Epidermal melanocyte (primary cell): ENCODE measurements at regions not wholly inside any gene's neighbourhood (a gene's known extent, or its start where the extent isn't known, plus 50 kb on each side); places are given as distances from the start of the nearest gene placed in this dataset.

Experiments used
- DNase-seq: peaks from one replicate; pipeline ENCODE4 v3.0.0; 2011; ENCODE audit warnings: low spot score; ENCODE audit not compliant: insufficient read length

- DNase-seq, result no peak
Observed at GRCh38 chr6:3643921-3644738, 107.4 kb downstream of the PXDC1 start.

GRCh38 chr6:3640868-3641267, 110.6 kb downstream of the PXDC1 start:
- DNase-seq, result no peak

DNA sequence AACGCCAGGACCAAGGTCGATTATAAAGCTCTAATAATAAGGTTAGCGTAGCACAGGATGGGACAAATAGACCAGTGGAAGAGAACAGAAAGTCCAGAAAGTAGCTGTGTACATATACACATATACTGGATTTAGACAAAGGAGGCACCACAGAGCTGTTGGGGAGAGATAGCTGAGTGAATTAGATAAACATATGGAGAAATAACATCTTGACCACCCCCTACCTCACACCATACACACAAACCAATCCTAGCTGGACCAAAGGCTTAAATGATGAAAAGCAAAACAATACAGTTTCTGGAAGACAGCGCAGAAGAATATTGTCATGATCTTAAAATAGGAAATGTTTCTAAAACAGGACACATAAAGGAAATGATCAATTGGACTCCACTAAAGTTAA, 112.9 kb downstream of the PXDC1 start:
- no peak for DNase-seq

DNA sequence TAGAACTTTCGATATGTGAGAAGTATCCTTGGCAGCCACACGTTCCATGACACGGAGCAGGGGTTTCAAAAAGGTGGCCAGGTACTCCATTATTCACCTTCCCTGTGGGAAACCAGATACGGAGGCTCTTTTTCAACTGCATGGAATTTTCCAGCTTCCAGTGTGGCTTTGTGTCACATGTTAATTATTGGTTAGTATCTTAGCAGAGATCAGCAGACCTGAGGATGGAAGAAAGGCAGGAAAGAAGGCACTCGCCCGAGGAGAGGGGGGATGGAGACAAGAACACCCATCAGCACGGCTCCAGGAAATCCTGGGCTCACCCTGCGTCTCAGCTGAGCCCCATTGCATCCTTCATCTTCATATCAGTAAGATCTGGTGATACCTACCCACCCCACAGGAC, 115.5 kb downstream of the PXDC1 start:
- DNase-seq, result no peak

- no peak for DNase-seq
Observed at GRCh38 chr6:3635482-3635881, 116.0 kb downstream of the PXDC1 start.

DNA sequence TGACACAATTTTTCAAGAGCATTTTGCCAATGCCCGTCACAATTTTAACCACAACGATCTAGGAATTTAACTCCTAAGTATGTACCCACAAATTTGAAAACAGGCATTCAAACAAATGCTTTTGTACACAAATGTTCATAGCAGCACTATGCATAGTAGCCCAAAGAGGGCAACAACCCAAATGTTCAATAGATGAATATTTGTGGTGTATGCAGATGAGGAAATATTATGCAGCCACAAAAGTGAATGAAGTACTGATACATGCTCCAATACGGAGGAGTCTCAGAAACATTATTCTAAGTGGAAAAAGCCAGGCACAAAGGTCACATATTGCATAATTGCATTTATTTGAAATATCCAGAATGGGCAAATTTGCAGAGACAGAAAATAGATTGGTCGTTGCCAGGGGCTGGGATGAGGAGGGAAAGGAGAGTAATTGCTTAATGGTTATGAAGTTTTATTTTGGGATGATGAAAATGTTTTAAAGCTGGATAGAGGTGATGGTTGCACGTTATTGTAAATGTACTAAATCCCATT, 117.2 kb downstream of the PXDC1 start:
- no peak for DNase-seq

DNA sequence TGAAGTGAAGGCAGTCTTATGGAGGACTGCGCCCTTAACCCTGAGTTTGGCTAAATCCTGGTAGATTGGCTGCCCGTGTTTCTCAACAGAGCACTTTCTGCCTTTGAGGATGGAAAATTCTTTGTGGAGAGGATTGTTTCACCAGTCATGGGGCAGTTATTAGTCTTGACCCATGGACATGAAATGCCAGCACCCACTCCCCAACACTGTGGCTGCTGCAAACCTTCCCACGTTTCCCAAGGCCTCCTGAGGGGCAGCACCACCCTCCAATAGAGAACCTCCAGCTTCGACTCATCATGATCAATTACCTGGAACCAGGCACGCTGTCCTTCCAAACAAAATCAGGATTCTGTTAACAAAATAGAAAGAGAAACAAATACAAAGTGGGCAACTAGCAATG, 117.8 kb downstream of the PXDC1 start:
- no peak for DNase-seq

DNA sequence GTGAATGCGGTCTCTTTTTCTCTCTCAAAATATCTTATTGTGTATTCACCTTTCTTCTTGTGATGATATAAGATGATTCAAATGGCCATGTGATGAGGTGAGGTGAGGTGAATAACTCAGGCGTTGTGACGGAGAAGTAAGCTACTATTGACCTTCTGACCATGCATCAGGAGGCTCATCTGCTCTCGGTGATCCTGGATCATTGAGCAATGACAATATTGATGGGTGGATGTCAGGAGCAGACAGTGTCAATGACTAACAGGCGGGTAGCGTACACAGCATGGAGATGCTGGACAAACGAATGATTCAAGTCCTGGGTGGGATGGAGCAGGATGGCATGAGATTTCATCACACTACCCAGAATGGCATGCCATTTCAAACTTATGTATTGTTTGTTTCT, 119.6 kb downstream of the PXDC1 start:
- DNase-seq, result no peak

DNA sequence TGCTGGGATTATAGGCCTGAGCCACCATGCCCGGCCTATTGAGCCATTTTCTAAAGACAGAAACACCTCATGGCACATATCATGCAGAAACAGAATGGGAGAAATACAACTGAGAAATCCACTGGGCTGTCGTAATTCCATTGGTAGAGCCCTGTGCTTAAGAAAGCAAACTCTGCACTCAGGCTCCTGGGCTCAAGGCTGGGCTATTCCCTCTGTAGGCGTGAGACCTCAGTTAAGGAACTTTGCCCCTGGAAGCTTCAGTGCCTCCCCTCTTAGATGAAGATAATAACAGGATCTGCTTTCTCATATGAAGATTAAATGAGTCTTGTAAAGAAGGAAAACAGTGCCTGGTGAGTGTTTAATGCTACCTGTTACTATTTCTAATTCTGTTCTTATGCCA, 120.3 kb downstream of the PXDC1 start:
- no peak for DNase-seq

DNA sequence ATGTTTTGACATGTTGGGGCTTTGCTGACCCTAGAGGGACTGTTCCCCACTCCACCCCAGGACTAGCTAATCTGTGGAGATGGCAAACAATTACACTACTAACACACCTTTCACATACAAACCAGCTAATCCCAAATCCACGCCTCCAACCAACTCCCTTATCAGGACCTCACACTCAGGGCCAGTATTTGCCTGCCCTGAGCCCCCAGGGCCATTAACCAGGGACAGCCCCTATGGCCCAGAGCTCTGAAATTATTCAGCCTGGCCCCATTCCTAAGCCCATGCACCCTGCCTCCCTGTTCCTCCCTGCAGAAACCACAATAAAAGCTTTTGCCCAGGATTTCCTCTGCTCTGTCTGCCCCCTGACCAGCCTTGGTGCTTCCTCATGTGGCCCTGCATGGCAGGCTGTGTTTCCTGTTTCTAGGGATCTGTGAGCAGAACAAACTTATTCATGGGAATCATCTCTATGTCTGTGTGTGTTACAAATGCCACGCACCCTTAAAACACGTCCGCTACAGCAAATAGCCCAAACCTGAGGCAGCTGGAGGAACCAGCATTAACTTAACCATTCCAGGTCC, 121.2 kb downstream of the PXDC1 start:
- DNase-seq, result no peak

DNA sequence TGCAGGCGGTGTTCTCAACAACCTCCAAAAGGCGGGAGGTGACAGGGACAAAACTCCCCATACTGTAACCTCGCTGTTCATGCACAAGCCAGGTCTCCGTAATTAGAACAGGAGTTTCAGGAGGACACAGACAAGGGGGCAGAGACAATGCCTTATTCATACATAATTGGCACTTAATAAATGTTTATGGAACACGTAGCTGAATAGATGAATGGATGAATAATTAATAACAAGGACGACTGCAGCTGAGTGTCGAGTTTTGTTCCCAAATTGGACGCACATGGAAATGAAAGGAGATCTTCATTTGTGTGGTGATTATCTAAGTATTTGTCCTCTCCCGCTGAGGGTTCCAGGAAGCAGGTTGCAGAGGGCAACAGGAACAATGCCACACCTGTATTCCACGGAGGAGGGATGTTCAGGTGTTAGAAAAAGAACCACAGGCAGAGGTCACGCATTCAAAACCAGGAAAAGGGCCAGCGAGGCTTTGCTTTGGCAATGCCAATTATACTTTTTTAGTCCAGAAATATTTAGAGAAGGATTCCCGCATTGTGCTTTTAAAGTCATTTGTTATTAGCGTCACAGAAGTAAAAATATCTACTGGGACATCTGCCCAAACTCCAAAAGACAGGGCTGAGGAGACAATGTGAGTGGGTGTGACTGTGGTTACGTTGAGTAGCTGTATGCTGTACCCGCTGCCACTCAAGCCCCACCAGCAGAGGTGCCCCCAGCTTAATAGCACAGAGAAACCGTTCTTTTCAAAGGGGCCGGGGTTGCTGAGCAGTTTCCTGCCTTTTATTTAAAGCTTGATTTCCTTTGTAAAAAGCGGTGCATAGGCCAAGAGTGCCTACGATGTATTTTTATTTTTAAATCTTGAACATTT, 123.3 kb downstream of the PXDC1 start:
- DNase-seq, result no peak

- no peak for DNase-seq
Observed at GRCh38 chr6:3627501-3627900, 124.0 kb downstream of the PXDC1 start.

GRCh38 chr6:3625980-3626563, 125.4 kb downstream of the PXDC1 start:
- no peak for DNase-seq

GRCh38 chr6:3625149-3625979, 126.1 kb downstream of the PXDC1 start:
- no peak for DNase-seq

DNA sequence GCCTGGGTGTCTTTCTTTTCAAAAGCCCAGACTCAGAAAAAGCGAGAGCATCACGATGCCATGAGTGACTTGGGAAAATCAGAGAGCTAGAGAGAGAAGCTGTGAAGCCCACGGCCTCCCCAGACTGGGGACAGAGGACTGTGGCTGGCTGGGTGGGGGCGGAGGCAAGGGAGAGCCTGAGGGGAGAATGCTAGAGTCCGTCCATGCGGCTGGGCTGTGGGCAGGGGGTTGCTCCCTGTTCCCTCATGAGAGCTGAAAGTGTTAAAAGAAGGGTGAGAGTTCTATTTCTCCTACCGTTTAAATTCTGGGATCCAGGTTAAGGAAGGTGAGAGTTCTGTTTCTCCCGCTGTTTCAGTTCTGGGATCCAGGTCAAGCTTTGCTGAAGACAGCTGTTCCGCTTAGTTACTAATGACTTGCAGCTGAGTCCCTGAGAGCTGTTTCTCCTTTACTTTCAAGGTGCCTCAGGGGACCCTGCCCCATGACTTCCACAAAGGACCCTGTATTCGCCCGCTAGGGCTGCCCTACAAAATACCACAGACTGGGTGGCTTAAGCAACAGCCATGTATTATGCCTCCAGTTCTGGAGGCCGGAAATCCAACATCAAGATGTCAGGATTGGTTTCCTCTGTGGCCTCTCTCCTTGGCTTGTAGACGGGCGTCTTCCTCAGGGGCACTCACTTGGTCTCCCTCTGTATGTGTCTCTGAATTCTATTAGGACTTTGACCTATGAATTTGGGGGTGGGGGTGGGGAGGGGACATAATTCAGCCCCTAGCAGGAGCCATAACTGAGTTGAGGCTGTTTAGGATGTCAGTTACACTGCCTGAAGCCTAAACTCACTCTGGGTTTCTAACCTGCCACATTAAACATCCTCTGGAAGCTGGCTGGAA, 127.0 kb downstream of the PXDC1 start:
- DNase-seq, result no peak

DNA sequence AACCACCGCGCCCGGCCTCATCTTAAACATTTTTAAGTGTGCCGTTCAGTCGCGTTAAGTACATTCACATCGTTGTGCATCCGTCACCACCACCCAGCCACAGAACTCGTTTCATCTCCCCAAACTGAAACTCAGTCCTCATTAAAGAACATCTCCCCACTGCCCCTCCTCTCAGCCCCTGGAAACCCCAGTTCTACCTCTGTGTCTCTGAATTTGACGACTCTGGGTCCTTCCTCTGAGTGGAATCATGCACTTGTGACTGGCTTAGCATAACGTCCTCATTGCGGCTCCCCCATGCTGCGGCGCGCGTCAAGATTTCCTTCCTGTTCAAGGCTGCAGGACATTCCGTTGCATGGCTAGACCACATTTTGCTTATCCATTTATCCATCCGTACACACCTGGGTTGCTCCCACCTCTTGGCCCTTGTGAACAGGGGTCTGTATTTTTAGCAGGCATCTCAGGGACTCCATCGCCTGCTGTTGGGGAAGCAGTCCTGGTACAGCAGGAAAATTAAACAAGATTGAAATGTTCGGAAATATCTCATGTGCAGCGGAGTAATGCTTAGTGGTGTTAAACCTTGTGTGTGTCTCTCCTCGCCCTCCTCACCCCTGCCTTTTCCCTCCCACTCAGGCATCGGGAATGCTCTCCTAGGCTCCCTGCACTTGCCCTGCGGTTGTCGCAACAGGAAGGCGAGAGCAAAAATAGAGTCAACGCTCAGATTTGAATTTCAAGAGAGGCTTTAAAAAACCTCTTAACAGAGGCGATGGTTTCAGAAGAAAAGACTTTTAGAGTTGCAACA, 127.9 kb downstream of the PXDC1 start:
- DNase-seq, result no peak

GRCh38 chr6:3621411-3621810, 130.1 kb downstream of the PXDC1 start:
- DNase-seq, result no peak

DNA sequence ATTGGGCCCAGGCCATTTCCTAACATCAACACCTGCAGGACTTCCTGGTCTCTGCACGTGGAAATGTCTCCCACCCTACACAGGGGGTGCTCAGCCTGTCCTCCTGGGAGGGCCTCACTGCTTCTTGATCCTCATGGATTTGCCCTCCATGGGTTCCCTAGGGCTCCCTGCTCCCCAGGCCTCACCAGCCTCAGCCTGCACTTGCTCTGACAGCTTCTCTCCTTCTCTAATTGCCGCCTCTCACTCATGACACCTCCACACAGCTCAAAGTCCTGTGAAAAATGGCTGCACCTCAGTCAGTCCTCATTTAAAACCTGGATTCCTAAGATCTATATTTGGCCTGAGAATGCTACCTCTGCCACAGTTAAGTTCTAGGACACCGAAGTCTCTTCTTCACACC, 130.6 kb downstream of the PXDC1 start:
- DNase-seq, result no peak

- DNase-seq, result no peak
Observed at GRCh38 chr6:3620389-3620788, 131.1 kb downstream of the PXDC1 start.
